HG03460 (cell line): ENCODE measurements at regions not wholly inside any gene's neighbourhood (a gene's known extent, or its start where the extent isn't known, plus 50 kb on each side); places are given as distances from the start of the nearest gene placed in this dataset.
"Not testable (repeated sequence)": the region's sequence is repeated elsewhere in the genome, so short reads cannot be mapped to it uniquely, and the experiment has no call there.

Experiments
- ATAC-seq: cut with Tn5 transposase; IDR thresholded peaks from one replicate; pipeline ENCODE4 v1.9.1; 2021; ENCODE audit not compliant: unreplicated experiment

GRCh38 chr11:11220786-11221185 lies 132.3 kb downstream of the CSNK2A3 start:
- ATAC-seq = no peak

- no peak for ATAC-seq
Measured at GRCh38 chr11:11218629-11218986, 134.4 kb downstream of the CSNK2A3 start.

- no peak for ATAC-seq
Measured at GRCh38 chr11:11217929-11218628, 135.0 kb downstream of the CSNK2A3 start.

GRCh38 chr11:11217289-11217928 lies 135.6 kb downstream of the CSNK2A3 start:
- no peak for ATAC-seq

GRCh38 chr11:11215944-11216343 lies 137.1 kb downstream of the CSNK2A3 start:
- no peak for ATAC-seq

- no peak for ATAC-seq
Measured at GRCh38 chr11:11215058-11215815, 137.8 kb downstream of the CSNK2A3 start.

- ATAC-seq = no peak
Measured at GRCh38 chr11:11213117-11213516, 139.9 kb downstream of the CSNK2A3 start.

- ATAC-seq = no peak
Measured at GRCh38 chr11:11211888-11212287, 141.2 kb downstream of the CSNK2A3 start.

GRCh38 chr11:11211186-11211585 lies 141.9 kb downstream of the CSNK2A3 start:
- ATAC-seq = no peak

- no peak for ATAC-seq
Measured at GRCh38 chr11:11210446-11210845, 142.6 kb downstream of the CSNK2A3 start.

- ATAC-seq = no peak
Measured at GRCh38 chr11:11209967-11210366, 143.1 kb downstream of the CSNK2A3 start.

- ATAC-seq = no peak
Measured at GRCh38 chr11:11208994-11209393, 144.1 kb downstream of the CSNK2A3 start.

- ATAC-seq = no peak
Measured at GRCh38 chr11:11207428-11207827, 145.6 kb downstream of the CSNK2A3 start.

- ATAC-seq = no peak
Measured at GRCh38 chr11:11206484-11206883, 146.6 kb downstream of the CSNK2A3 start.

- no peak for ATAC-seq
Measured at GRCh38 chr11:11202885-11203284, 150.2 kb downstream of the CSNK2A3 start.

GRCh38 chr11:11201302-11201701 lies 151.7 kb downstream of the CSNK2A3 start:
- not testable (repeated sequence) for ATAC-seq

- ATAC-seq = no peak
Measured at GRCh38 chr11:11192541-11192940, 160.5 kb downstream of the CSNK2A3 start.

GRCh38 chr11:11189506-11189905 lies 163.5 kb downstream of the CSNK2A3 start:
- ATAC-seq = no peak

- no peak for ATAC-seq
Measured at GRCh38 chr11:11186249-11186648, 166.8 kb downstream of the CSNK2A3 start.

- no peak for ATAC-seq
Measured at GRCh38 chr11:11182261-11182660, 170.8 kb downstream of the CSNK2A3 start.

- ATAC-seq = no peak
Measured at GRCh38 chr11:11178671-11179638, 174.1 kb downstream of the CSNK2A3 start.
